NB4 (cell line): ENCODE measurements at regions not wholly inside any gene's neighbourhood (a gene's known extent, or its start where the extent isn't known, plus 50 kb on each side); places are given as distances from the start of the nearest gene placed in this dataset.
"Not testable (repeated sequence)": the region's sequence is repeated elsewhere in the genome, so short reads cannot be mapped to it uniquely, and the experiment has no call there.

Experiments
- DNase-seq: peaks from one replicate; pipeline ENCODE4 v3.0.0; 2010; ENCODE audit warnings: low read depth
- H3K4me3 ChIP-seq: one replicate; pipeline ENCODE4 v1.5.1; 2011; ENCODE audit warnings: mild to moderate bottlenecking, low read depth, low read length, moderate library complexity
- CTCF ChIP-seq: IDR thresholded peaks from one replicate; pipeline ENCODE4 v1.5.1; 2012; ENCODE audit warnings: low read depth, low read length
- MAX ChIP-seq: IDR thresholded peaks from 2 replicates; pipeline ENCODE4 v1.6.1; 2011; ENCODE audit warnings: low read depth, low read length
- MYC ChIP-seq: IDR thresholded peaks from 2 replicates; pipeline ENCODE4 v1.6.1; 2011; ENCODE audit warnings: low read depth, low read length
- POLR2A ChIP-seq: IDR thresholded peaks from 2 replicates; pipeline ENCODE4 v1.6.1; 2011; ENCODE audit warnings: mild to moderate bottlenecking; ENCODE audit not compliant: insufficient read length; ENCODE audit errors: extremely low read depth

- peak; percentile 83 for DNase-seq
- H3K4me3 ChIP-seq = not testable (repeated sequence)
- TF ChIP-seq MAX = 0 out of 2 replicates have a peak, but pooled peaks have one; percentile 18
These were observed 183.3 kb upstream of the PFKP start for GRCh38 chr10:2883983-2884540.

GRCh38 chr10:2883238-2883637 is 184.1 kb upstream of the PFKP start:
- TF ChIP-seq MYC (no peak), MAX (no peak), POLR2A (no peak), CTCF (no peak)
- DNase-seq = no peak
- peak overlapping the region; percentile 6 for H3K4me3 ChIP-seq

- peak overlapping the region; percentile 33 for H3K4me3 ChIP-seq
- DNase-seq = peak; percentile 88
- TF ChIP-seq CTCF = no peak
- TF ChIP-seq MYC = no peak; the same call in 1 of the 2 replicates
- TF ChIP-seq POLR2A = no peak
- no peak for TF ChIP-seq MAX
These were observed 184.7 kb upstream of the PFKP start for GRCh38 chr10:2882628-2883027.

- no peak for TF ChIP-seq CTCF
- TF ChIP-seq POLR2A = no peak
- TF ChIP-seq MYC = no peak
- TF ChIP-seq MAX = no peak
- peak overlapping the region; percentile 33 for H3K4me3 ChIP-seq
- DNase-seq = peak; percentile 36
These were observed 185.4 kb upstream of the PFKP start for GRCh38 chr10:2881720-2882620.

GRCh38 chr10:2880050-2880449 is 187.3 kb upstream of the PFKP start:
- H3K4me3 ChIP-seq, DNase-seq: not testable (repeated sequence)

GRCh38 chr10:2878818-2879217 is 188.5 kb upstream of the PFKP start:
- H3K4me3 ChIP-seq = no peak overlapping the region
- no peak for DNase-seq
- TF ChIP-seq CTCF (no peak), POLR2A (no peak), MAX (no peak), MYC (no peak)
